GM12878 (cell line): ENCODE measurements at regions not wholly inside any gene's neighbourhood (a gene's known extent, or its start where the extent isn't known, plus 50 kb on each side); places are given as distances from the start of the nearest gene placed in this dataset.

Experiments used
- ATAC-seq: fragments of 200-7000 bp; cut with Tn5 transposase; 3 replicates; pipeline ENCODE4 v1.9.1; 2020; ENCODE audit warnings: mild to moderate bottlenecking, moderate library complexity
- BruUV-seq: library from RNA; stranded (reverse); fragments of 400-500 nt; replicated peaks from 2 replicates; lab custom pipeline; 2021; lab: Mats Ljungman, UMichigan
- CTCF ChIA-PET: fragments of 300-600 bp; sonication (Branson Sonifier 250); formaldehyde crosslinking; extraction: SDS; loops from one replicate; lab custom pipeline; 2021; ENCODE audit warnings: inconsistent platforms; lab: Yijun Ruan, JAX
- POLR2A ChIA-PET: fragments of 350-600 bp; formaldehyde crosslinking; extraction: SDS; loops from one replicate; lab custom pipeline; 2021; ENCODE audit warnings: inconsistent platforms; lab: Charles Lee
- RAD21 ChIA-PET: fragments of 300-600 bp; sonication (Branson Sonifier 250); formaldehyde crosslinking; loops from one replicate; lab custom pipeline; 2023; ENCODE audit warnings: antibody characterized with exemption; ENCODE audit not compliant: unreplicated experiment; lab: Charles Lee
- SMC1A ChIA-PET: fragments of 300-600 bp; sonication (Branson Sonifier 250); formaldehyde crosslinking; loops from one replicate; lab custom pipeline; 2023; ENCODE audit not compliant: unreplicated experiment, uncharacterized antibody; lab: Charles Lee
- DNase-seq: peaks from one replicate; pipeline ENCODE4 v3.0.0-alpha.2; 2011; ENCODE audit warnings: low read depth, low spot score
- FAIRE-seq: peaks from 3 replicates; lab custom pipeline; 2011; peaks lifted over from hg19 to GRCh38; lab: Jason Lieb, UNC
- H2AFZ ChIP-seq: 2 replicates; pipeline ENCODE4 v1.6.0; 2011; ENCODE audit warnings: low read depth, low read length, control low read depth; ENCODE audit not compliant: control insufficient read depth
- H3K27ac ChIP-seq: 2 replicates; pipeline ENCODE4 v1.5.1; 2011; ENCODE audit warnings: control low read depth; ENCODE audit not compliant: control insufficient read depth, insufficient read depth
- H3K27me3 ChIP-seq, 2 experiments: replicated peaks in 1 of 2; 2 replicates each; pipeline versions ENCODE4 v1.6.0 to v1.6.1; 2011; ENCODE audit warnings: low read length in 1 of 2; ENCODE audit not compliant: control insufficient read depth in 2 of 2, insufficient read depth in 2 of 2
- H3K36me3 ChIP-seq, 2 experiments: 2 replicates each; pipeline ENCODE4 v1.5.1; 2011; ENCODE audit warnings: low read length in 1 of 2; ENCODE audit not compliant: control insufficient read depth in 2 of 2, insufficient read depth in 2 of 2
- H3K4me1 ChIP-seq: 2 replicates; pipeline ENCODE4 v1.6.1; 2011; ENCODE audit warnings: mild to moderate bottlenecking, low read length, moderate library complexity, mixed read lengths; ENCODE audit not compliant: control insufficient read depth, insufficient read depth
- H3K4me2 ChIP-seq: 2 replicates; pipeline ENCODE4 v1.6.0; 2011; ENCODE audit warnings: control low read depth; ENCODE audit not compliant: control insufficient read depth, insufficient read depth
- H3K4me3 ChIP-seq: fragments of 200-600 bp; sonication (generic); 2 replicates; pipeline ENCODE4 v1.5.1; 2016
- H3K79me2 ChIP-seq: 2 replicates; pipeline ENCODE4 v1.6.0; 2011; ENCODE audit warnings: low read length; ENCODE audit not compliant: control insufficient read depth, insufficient read depth
- H3K9ac ChIP-seq: 2 replicates; pipeline ENCODE4 v1.8.0; 2011; ENCODE audit warnings: low read length, control low read depth, mixed read lengths; ENCODE audit not compliant: control insufficient read depth, insufficient read depth
- H3K9me3 ChIP-seq: replicated peaks from 3 replicates; pipeline ENCODE4 v1.5.1; 2011; ENCODE audit warnings: mild to moderate bottlenecking, low read length; ENCODE audit not compliant: control insufficient read depth, insufficient read depth
- H4K20me1 ChIP-seq: 2 replicates; pipeline ENCODE4 v1.6.0; 2011; ENCODE audit not compliant: control insufficient read depth, insufficient read depth
- ATF2 ChIP-seq: IDR thresholded peaks from 2 replicates; pipeline ENCODE4 v1.6.1; 2012; ENCODE audit warnings: low read length, inconsistent platforms
- CBFB ChIP-seq: IDR thresholded peaks from 2 replicates; pipeline ENCODE4 v1.6.1; 2016; ENCODE audit warnings: antibody characterized with exemption, low read depth
- CREB1 ChIP-seq: IDR thresholded peaks from 2 replicates; pipeline ENCODE4 v1.6.1; 2012; ENCODE audit warnings: low read depth, mild to moderate bottlenecking, inconsistent platforms
- DPF2 ChIP-seq: fragments of 450-650 bp; IDR thresholded peaks from 2 replicates; pipeline ENCODE4 v1.6.1; 2017; ENCODE audit warnings: mild to moderate bottlenecking
- ESRRA ChIP-seq: IDR thresholded peaks from 2 replicates; pipeline ENCODE4 v1.6.1; 2012; ENCODE audit warnings: mild to moderate bottlenecking, low read length, improper control_type of control experiment
- FOS ChIP-seq: IDR thresholded peaks from 3 replicates; pipeline ENCODE4 v1.6.1; 2011; ENCODE audit warnings: borderline replicate concordance; ENCODE audit not compliant: insufficient read length; ENCODE audit errors: extremely low read depth
- HDAC2 ChIP-seq: fragments of 200-600 bp; sonication (generic); IDR thresholded peaks from 2 replicates; pipeline ENCODE4 v1.6.1; 2017
- HDGF ChIP-seq: fragments of 450-650 bp; IDR thresholded peaks from 2 replicates; pipeline ENCODE4 v1.6.1; 2016; ENCODE audit warnings: antibody characterized with exemption
- NRF1 ChIP-seq: conservative IDR thresholded peaks from 2 replicates; pipeline ENCODE4 v1.6.1; 2011; ENCODE audit warnings: mild to moderate bottlenecking, low read depth, low read length, improper control_type of control experiment
- RB1 ChIP-seq: fragments of 450-650 bp; formaldehyde crosslinking; IDR thresholded peaks from 2 replicates; pipeline ENCODE4 v1.6.1; 2017; ENCODE audit warnings: mild to moderate bottlenecking, borderline replicate concordance
- RBBP5 ChIP-seq: fragments of 200-600 bp; sonication (generic); conservative IDR thresholded peaks from 2 replicates; pipeline ENCODE4 v1.6.1; 2016
- RELA ChIP-seq: fragments of 450-650 bp; IDR thresholded peaks from 2 replicates; pipeline ENCODE4 v1.8.0; 2014; ENCODE audit warnings: borderline replicate concordance; ENCODE audit not compliant: partially characterized antibody
- TARDBP ChIP-seq: IDR thresholded peaks from 2 replicates; pipeline ENCODE4 v1.6.1; 2016; ENCODE audit warnings: borderline replicate concordance
- USF1 ChIP-seq: IDR thresholded peaks from 2 replicates; pipeline ENCODE4 v1.6.1; 2011; ENCODE audit warnings: borderline replicate concordance, low read depth, mild to moderate bottlenecking, moderate library complexity, mixed read lengths, low read length; ENCODE audit not compliant: insufficient read depth; ENCODE audit errors: extremely low read length
- WRNIP1 ChIP-seq: IDR thresholded peaks from 2 replicates; pipeline ENCODE4 v1.6.1; 2011; ENCODE audit warnings: low read depth, low read length, improper control_type of control experiment, borderline replicate concordance
- ZNF687 ChIP-seq: fragments of 450-650 bp; IDR thresholded peaks from 2 replicates; pipeline ENCODE4 v1.6.1; 2017; ENCODE audit warnings: mild to moderate bottlenecking, moderate library complexity
- WGBS: methylation state at CpG from one replicate; pipeline ENCODE4 v1.1.6; 2016; ENCODE audit warnings: low lambda C conversion rate; ENCODE audit not compliant: insufficient replicate concordance, insufficient coverage; ENCODE audit errors: missing lambda C conversion rate; 5-methylcytosine and 5-hydroxymethylcytosine counted together
- in situ Hi-C: fragments of 300-500 bp; cut with MboI; formaldehyde crosslinking; loops from 9 replicates; pipeline ENCODE4 v1.14.3; 2018; ENCODE audit warnings: mixed read lengths
- intact Hi-C: fragments of 100-400 bp; cut with micrococcal nuclease; formaldehyde crosslinking; loops from one replicate; pipeline ENCODE4 v1.14.2; 2022; ENCODE audit not compliant: unreplicated experiment

- TF ChIP-seq HDAC2 = no peak
- no peak for TF ChIP-seq CREB1
- no peak for TF ChIP-seq WRNIP1
- TF ChIP-seq TARDBP = no peak
- TF ChIP-seq HDGF = no peak
- no peak for TF ChIP-seq RELA
- TF ChIP-seq ZNF687 = no peak
- no peak for TF ChIP-seq NRF1
- no peak for TF ChIP-seq RB1
- TF ChIP-seq DPF2 = no peak
- no peak for TF ChIP-seq USF1
- no peak for TF ChIP-seq ATF2
- TF ChIP-seq RBBP5 = no peak
- TF ChIP-seq FOS = no peak
- no peak for TF ChIP-seq CBFB
- no peak for TF ChIP-seq ESRRA
- in situ Hi-C loops (no loop called here), intact Hi-C loops (no loop called here)
- BruUV-seq = no TSS peak
- DNase-seq (no peak), ATAC-seq (no peak), FAIRE-seq (no peak)
- WGBS = 41% methylated on average over 3 of the region's 3 CpGs
- SMC1A ChIA-PET = no interaction called here
- H4K20me1 ChIP-seq = no peaks in the 10 kb centered on the region
- H3K9me3 ChIP-seq = no peaks in the 10 kb centered on the region; the same call in 2 of the 3 replicates
- H3K27ac ChIP-seq = no peak overlapping the region
- no peak overlapping the region for H3K9ac ChIP-seq
- CTCF ChIA-PET = interaction anchor here (0.7 kb wide), 1 partner anchor 142 kb away, joined by 3 read pairs; no protein-coding TSS in a partner anchor
- RAD21 ChIA-PET = no interaction called here
- peaks cover 11% of the 10 kb centered on the region for H3K4me1 ChIP-seq
- POLR2A ChIA-PET = no interaction called here
- H2AFZ ChIP-seq = no peak overlapping the region
- no peak overlapping the region for H3K4me3 ChIP-seq
- no peak overlapping the region for H3K4me2 ChIP-seq
- no peaks in the 10 kb centered on the region for H3K79me2 ChIP-seq
- no peaks in the 10 kb centered on the region for H3K36me3 ChIP-seq
- no peaks in the 10 kb centered on the region for H3K27me3 ChIP-seq
Observed at GRCh38 chr14:61122862-61123261, 141.8 kb downstream of the SLC38A6 start.
